HEK293 (cell line): ENCODE measurements at regions not wholly inside any gene's neighbourhood (a gene's known extent, or its start where the extent isn't known, plus 50 kb on each side); places are given as distances from the start of the nearest gene placed in this dataset.

ENCODE experiments used
- BCL11B ChIP-seq: fragments of 450-650 bp; formaldehyde crosslinking; IDR thresholded peaks from 2 replicates; pipeline ENCODE4 v1.5.1; 2016; ENCODE audit warnings: low read depth, missing biosample characterization, missing genetic modification characterization
- KLF7 ChIP-seq: fragments of 450-650 bp; formaldehyde crosslinking; IDR thresholded peaks from 2 replicates; pipeline ENCODE4 v1.5.1; 2016; ENCODE audit warnings: missing biosample characterization, missing genetic modification characterization, borderline replicate concordance
- MEIS1 ChIP-seq: sonication (generic); formaldehyde crosslinking; IDR thresholded peaks from 2 replicates; pipeline ENCODE4 v1.8.1; 2022; ENCODE audit warnings: missing genetic modification reagents, mild to moderate bottlenecking, borderline replicate concordance
- WT1 ChIP-seq: fragments of 450-650 bp; formaldehyde crosslinking; IDR thresholded peaks from 2 replicates; pipeline ENCODE4 v1.5.1; 2016; ENCODE audit warnings: missing biosample characterization, missing genetic modification characterization
- ZBTB1 ChIP-seq: fragments of 450-650 bp; formaldehyde crosslinking; IDR thresholded peaks from 2 replicates; pipeline ENCODE4 v1.5.1; 2016; ENCODE audit warnings: missing biosample characterization, missing genetic modification characterization
- ZBTB7A ChIP-seq: fragments of 450-650 bp; formaldehyde crosslinking; IDR thresholded peaks from 2 replicates; pipeline ENCODE4 v1.5.1; 2016; ENCODE audit warnings: low read depth, missing biosample characterization, missing genetic modification characterization
- ZNF157 ChIP-seq: fragments of 450-650 bp; formaldehyde crosslinking; IDR thresholded peaks from 2 replicates; pipeline ENCODE4 v1.5.1; 2016; ENCODE audit warnings: missing biosample characterization, missing genetic modification characterization
- ZNF202 ChIP-seq: fragments of 450-650 bp; formaldehyde crosslinking; IDR thresholded peaks from 2 replicates; pipeline ENCODE4 v1.5.1; 2016; ENCODE audit warnings: missing biosample characterization, missing genetic modification characterization, borderline replicate concordance
- ZNF23 ChIP-seq: fragments of 450-650 bp; formaldehyde crosslinking; IDR thresholded peaks from 2 replicates; pipeline ENCODE4 v1.5.1; 2016; ENCODE audit warnings: missing biosample characterization, missing genetic modification characterization, borderline replicate concordance
- ZNF501 ChIP-seq: fragments of 450-650 bp; formaldehyde crosslinking; IDR thresholded peaks from 2 replicates; pipeline ENCODE4 v1.5.1; 2016; ENCODE audit warnings: missing biosample characterization, missing genetic modification characterization
- TF ChIP-seq, protein P1 (sequence below): fragments of 450-650 bp; formaldehyde crosslinking; IDR thresholded peaks from 2 replicates; pipeline ENCODE4 v1.5.1; 2016; ENCODE audit warnings: missing biosample characterization, missing genetic modification characterization
- TF ChIP-seq, protein P2 (sequence below): fragments of 450-650 bp; IDR thresholded peaks from 2 replicates; pipeline ENCODE4 v1.5.1; 2018; ENCODE audit warnings: missing biosample characterization, mild to moderate bottlenecking, missing genetic modification characterization
- TF ChIP-seq, protein P3 (sequence below): sonication (generic); formaldehyde crosslinking; IDR thresholded peaks from 2 replicates; pipeline ENCODE4 v1.8.1; 2022; ENCODE audit warnings: mild to moderate bottlenecking, moderate library complexity, missing genetic modification reagents
- TF ChIP-seq, protein P4 (sequence below): fragments of 450-650 bp; formaldehyde crosslinking; IDR thresholded peaks from 2 replicates; pipeline ENCODE4 v1.5.1; 2016; ENCODE audit warnings: missing biosample characterization, missing genetic modification characterization

DNA sequence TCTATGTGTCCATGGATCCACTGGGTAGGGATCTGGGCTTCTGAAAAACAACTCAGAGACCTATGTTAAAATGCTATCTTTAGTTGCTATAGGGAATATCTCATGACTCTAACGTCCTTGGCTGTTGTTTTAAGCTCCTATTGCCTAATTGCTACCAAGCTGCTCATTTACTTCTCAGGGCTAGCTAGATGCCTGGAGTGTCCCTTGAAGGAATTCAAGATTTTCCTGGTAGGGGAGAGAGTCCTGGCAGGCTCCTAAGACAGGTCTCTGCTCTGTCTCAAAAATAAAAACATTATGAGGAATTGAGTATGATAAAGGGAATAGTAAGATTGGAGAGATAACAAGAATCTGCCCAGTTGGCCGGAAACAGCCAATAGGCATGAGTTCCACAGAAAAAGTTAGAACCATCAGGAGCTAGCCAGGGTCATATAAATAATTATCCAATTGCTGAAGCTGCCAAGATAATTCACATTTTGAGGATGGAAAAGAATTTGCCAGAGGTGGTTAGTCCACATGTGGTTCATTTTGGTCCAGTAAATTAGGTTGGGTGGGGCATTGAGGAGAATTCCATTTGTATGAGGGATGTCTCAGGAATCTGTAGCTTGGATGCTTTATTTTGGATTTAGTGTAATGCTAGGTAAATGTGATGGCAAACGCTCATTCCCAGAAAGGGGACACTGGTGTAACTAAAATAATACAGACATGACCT lies 362.7 kb upstream of the VSTM2A start:
- TF ChIP-seq, protein P1, sequence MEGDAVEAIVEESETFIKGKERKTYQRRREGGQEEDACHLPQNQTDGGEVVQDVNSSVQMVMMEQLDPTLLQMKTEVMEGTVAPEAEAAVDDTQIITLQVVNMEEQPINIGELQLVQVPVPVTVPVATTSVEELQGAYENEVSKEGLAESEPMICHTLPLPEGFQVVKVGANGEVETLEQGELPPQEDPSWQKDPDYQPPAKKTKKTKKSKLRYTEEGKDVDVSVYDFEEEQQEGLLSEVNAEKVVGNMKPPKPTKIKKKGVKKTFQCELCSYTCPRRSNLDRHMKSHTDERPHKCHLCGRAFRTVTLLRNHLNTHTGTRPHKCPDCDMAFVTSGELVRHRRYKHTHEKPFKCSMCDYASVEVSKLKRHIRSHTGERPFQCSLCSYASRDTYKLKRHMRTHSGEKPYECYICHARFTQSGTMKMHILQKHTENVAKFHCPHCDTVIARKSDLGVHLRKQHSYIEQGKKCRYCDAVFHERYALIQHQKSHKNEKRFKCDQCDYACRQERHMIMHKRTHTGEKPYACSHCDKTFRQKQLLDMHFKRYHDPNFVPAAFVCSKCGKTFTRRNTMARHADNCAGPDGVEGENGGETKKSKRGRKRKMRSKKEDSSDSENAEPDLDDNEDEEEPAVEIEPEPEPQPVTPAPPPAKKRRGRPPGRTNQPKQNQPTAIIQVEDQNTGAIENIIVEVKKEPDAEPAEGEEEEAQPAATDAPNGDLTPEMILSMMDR (tag by site-specific recombination) = no peak
- TF ChIP-seq ZNF501 (tag by site-specific recombination) (no peak), MEIS1 (CRISPR knock-in tag) (no peak), ZBTB7A (tag by site-specific recombination) (no peak), ZNF157 (tag by site-specific recombination) (no peak), WT1 (no peak), ZNF23 (no peak), KLF7 (no peak), BCL11B (tag by site-specific recombination) (no peak), ZNF202 (tag by site-specific recombination) (no peak), ZBTB1 (no peak)
- TF ChIP-seq, protein P2, sequence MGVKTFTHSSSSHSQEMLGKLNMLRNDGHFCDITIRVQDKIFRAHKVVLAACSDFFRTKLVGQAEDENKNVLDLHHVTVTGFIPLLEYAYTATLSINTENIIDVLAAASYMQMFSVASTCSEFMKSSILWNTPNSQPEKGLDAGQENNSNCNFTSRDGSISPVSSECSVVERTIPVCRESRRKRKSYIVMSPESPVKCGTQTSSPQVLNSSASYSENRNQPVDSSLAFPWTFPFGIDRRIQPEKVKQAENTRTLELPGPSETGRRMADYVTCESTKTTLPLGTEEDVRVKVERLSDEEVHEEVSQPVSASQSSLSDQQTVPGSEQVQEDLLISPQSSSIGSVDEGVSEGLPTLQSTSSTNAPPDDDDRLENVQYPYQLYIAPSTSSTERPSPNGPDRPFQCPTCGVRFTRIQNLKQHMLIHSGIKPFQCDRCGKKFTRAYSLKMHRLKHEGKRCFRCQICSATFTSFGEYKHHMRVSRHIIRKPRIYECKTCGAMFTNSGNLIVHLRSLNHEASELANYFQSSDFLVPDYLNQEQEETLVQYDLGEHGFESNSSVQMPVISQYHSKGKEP (tag by site-specific recombination) = no peak
- TF ChIP-seq, protein P3, sequence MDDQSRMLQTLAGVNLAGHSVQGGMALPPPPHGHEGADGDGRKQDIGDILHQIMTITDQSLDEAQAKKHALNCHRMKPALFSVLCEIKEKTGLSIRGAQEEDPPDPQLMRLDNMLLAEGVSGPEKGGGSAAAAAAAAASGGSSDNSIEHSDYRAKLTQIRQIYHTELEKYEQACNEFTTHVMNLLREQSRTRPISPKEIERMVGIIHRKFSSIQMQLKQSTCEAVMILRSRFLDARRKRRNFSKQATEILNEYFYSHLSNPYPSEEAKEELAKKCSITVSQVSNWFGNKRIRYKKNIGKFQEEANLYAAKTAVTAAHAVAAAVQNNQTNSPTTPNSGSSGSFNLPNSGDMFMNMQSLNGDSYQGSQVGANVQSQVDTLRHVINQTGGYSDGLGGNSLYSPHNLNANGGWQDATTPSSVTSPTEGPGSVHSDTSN (CRISPR knock-in tag) = no peak
- TF ChIP-seq, protein P4, sequence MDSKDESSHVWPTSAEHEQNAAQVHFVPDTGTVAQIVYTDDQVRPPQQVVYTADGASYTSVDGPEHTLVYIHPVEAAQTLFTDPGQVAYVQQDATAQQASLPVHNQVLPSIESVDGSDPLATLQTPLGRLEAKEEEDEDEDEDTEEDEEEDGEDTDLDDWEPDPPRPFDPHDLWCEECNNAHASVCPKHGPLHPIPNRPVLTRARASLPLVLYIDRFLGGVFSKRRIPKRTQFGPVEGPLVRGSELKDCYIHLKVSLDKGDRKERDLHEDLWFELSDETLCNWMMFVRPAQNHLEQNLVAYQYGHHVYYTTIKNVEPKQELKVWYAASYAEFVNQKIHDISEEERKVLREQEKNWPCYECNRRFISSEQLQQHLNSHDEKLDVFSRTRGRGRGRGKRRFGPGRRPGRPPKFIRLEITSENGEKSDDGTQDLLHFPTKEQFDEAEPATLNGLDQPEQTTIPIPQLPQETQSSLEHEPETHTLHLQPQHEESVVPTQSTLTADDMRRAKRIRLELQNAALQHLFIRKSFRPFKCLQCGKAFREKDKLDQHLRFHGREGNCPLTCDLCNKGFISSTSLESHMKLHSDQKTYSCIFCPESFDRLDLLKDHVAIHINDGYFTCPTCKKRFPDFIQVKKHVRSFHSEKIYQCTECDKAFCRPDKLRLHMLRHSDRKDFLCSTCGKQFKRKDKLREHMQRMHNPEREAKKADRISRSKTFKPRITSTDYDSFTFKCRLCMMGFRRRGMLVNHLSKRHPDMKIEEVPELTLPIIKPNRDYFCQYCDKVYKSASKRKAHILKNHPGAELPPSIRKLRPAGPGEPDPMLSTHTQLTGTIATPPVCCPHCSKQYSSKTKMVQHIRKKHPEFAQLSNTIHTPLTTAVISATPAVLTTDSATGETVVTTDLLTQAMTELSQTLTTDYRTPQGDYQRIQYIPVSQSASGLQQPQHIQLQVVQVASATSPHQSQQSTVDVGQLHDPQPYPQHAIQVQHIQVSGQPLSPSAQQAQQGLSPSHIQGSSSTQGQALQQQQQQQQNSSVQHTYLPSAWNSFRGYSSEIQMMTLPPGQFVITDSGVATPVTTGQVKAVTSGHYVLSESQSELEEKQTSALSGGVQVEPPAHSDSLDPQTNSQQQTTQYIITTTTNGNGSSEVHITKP = no peak
